HepG2 (cell line): ENCODE measurements at regions not wholly inside any gene's neighbourhood (a gene's known extent, or its start where the extent isn't known, plus 50 kb on each side); places are given as distances from the start of the nearest gene placed in this dataset.

ENCODE experiments used
- ATAC-seq: fragments of 200-7000 bp; cut with Tn5 transposase; 3 replicates; pipeline ENCODE4 v1.9.1; 2020; ENCODE audit warnings: mild to moderate bottlenecking, moderate library complexity
- BruUV-seq: library from RNA; stranded (reverse); fragments of 400-500 nt; replicated peaks from 2 replicates; lab custom pipeline; 2021; lab: Mats Ljungman, UMichigan
- CTCF ChIA-PET: fragments of 300-600 bp; formaldehyde crosslinking; extraction: SDS; loops from one replicate; lab custom pipeline; 2021; ENCODE audit warnings: low total read pairs, inconsistent platforms, low intra/inter-chr PET ratio; lab: Yijun Ruan, JAX
- POLR2A ChIA-PET: fragments of 350-600 bp; sonication (Branson Sonifier 250); formaldehyde crosslinking; loops from one replicate; lab custom pipeline; 2020; ENCODE audit warnings: antibody characterized with exemption, inconsistent platforms; lab: Yijun Ruan, JAX
- DNase-seq: peaks from one replicate; pipeline ENCODE4 v3.0.0-alpha.2; 2015; ENCODE audit warnings: low spot score
- FAIRE-seq: peaks from 3 replicates; lab custom pipeline; 2011; peaks lifted over from hg19 to GRCh38; lab: Jason Lieb, UNC
- H2AFZ ChIP-seq: one replicate; pipeline ENCODE4 v1.6.1; 2011; ENCODE audit warnings: low read length, inconsistent platforms
- H3K27ac ChIP-seq: fragments of 300-600 bp; 3 replicates; pipeline ENCODE4 v1.8.0; 2011; ENCODE audit warnings: mixed run types, mild to moderate bottlenecking, mixed read lengths, low read length, inconsistent platforms; ENCODE audit not compliant: insufficient read depth; ENCODE audit errors: extremely low read length
- H3K27me3 ChIP-seq, 2 experiments: fragments of 200-600 bp in 1 of 2; 2 replicates in 1 of 2; 3 replicates in 1 of 2; pipeline versions ENCODE4 v1.6.0 to v1.8.0; 2011; ENCODE audit warnings: low read length in 2 of 2, mild to moderate bottlenecking in 2 of 2, moderate library complexity in 2 of 2, inconsistent platforms in 1 of 2; ENCODE audit not compliant: insufficient read depth in 2 of 2, control insufficient read depth in 1 of 2
- H3K36me3 ChIP-seq, 2 experiments: fragments of 200-600 bp in 1 of 2; replicated peaks in 1 of 2; 2 replicates in 1 of 2; 3 replicates in 1 of 2; pipeline versions ENCODE4 v1.5.1 to v1.8.0; 2011; ENCODE audit warnings: low read length in 2 of 2, inconsistent platforms in 1 of 2; ENCODE audit not compliant: insufficient read depth in 2 of 2, control insufficient read depth in 1 of 2
- H3K4me1 ChIP-seq: 2 replicates; pipeline ENCODE4 v1.5.1; 2012; ENCODE audit warnings: low read length, inconsistent platforms; ENCODE audit not compliant: insufficient read depth
- H3K4me2 ChIP-seq: 2 replicates; pipeline ENCODE4 v1.6.0; 2011; ENCODE audit warnings: low read depth, low read length, inconsistent platforms
- H3K4me3 ChIP-seq, 3 experiments: fragments of 200-600 bp in 1 of 3; sonication (generic), shearing (Covaris generic) in 1 of 3; replicated peaks in 1 of 3; 2 replicates each; pipeline ENCODE4 v1.5.1; 2011 to 2016; ENCODE audit warnings: low read length in 3 of 3, inconsistent platforms in 2 of 3, low read depth in 2 of 3, mild to moderate bottlenecking in 2 of 3, control low read depth in 1 of 3, mixed read lengths in 1 of 3; ENCODE audit not compliant: insufficient read depth in 1 of 3
- H3K79me2 ChIP-seq: one replicate; pipeline ENCODE4 v1.6.1; 2011; ENCODE audit warnings: low read length, inconsistent platforms; ENCODE audit not compliant: insufficient read depth
- H3K9ac ChIP-seq: 2 replicates; pipeline ENCODE4 v1.6.0; 2011; ENCODE audit warnings: mild to moderate bottlenecking, low read depth, low read length, inconsistent platforms; ENCODE audit not compliant: insufficient read depth
- H3K9me3 ChIP-seq: 2 replicates; pipeline ENCODE4 v1.5.1; 2012; ENCODE audit warnings: mild to moderate bottlenecking, low read length
- H4K20me1 ChIP-seq: 2 replicates; pipeline ENCODE4 v1.6.0; 2011; ENCODE audit warnings: inconsistent platforms, mild to moderate bottlenecking, low read length, moderate library complexity; ENCODE audit not compliant: insufficient read depth
- ETV6 ChIP-seq: sonication (generic); formaldehyde crosslinking; conservative IDR thresholded peaks from 2 replicates; pipeline ENCODE4 v1.4.0; 2020; ENCODE audit warnings: missing genetic modification reagents
- FOXP4 ChIP-seq: sonication (generic); formaldehyde crosslinking; IDR thresholded peaks from 2 replicates; pipeline ENCODE4 v1.4.0; 2020; ENCODE audit warnings: missing genetic modification reagents
- MEIS1 ChIP-seq: sonication (generic); formaldehyde crosslinking; IDR thresholded peaks from 2 replicates; pipeline ENCODE4 v1.9.0; 2021; ENCODE audit warnings: mild to moderate bottlenecking, missing genetic modification reagents, moderate library complexity, borderline replicate concordance
- MXD3 ChIP-seq: IDR thresholded peaks from 2 replicates; pipeline ENCODE4 v1.6.1; 2016; ENCODE audit warnings: mild to moderate bottlenecking, missing biosample characterization, missing genetic modification reagents
- PHF20 ChIP-seq: sonication (generic); formaldehyde crosslinking; IDR thresholded peaks from 2 replicates; pipeline ENCODE4 v1.5.0; 2020; ENCODE audit warnings: mild to moderate bottlenecking, missing genetic modification reagents
- SKIL ChIP-seq: sonication (generic); formaldehyde crosslinking; IDR thresholded peaks from 2 replicates; pipeline ENCODE4 v1.8.0; 2022; ENCODE audit warnings: missing genetic modification reagents, mild to moderate bottlenecking, moderate library complexity, borderline replicate concordance
- XRCC5 ChIP-seq: fragments of 200-400 bp; formaldehyde crosslinking; optimal IDR thresholded peaks from 2 replicates; pipeline ENCODE3; 2017; ENCODE audit warnings: mild to moderate bottlenecking, low read length
- ZBTB14 ChIP-seq: sonication (generic); formaldehyde crosslinking; IDR thresholded peaks from 2 replicates; pipeline ENCODE4 v1.4.0; 2020; ENCODE audit warnings: missing genetic modification reagents
- ZNF431 ChIP-seq: sonication (generic); formaldehyde crosslinking; IDR thresholded peaks from 2 replicates; pipeline ENCODE4 v1.9.0; 2022; ENCODE audit warnings: missing genetic modification reagents, low read depth, mild to moderate bottlenecking, borderline replicate concordance
- ZNF687 ChIP-seq: sonication (generic); formaldehyde crosslinking; IDR thresholded peaks from 2 replicates; pipeline ENCODE4 v1.5.1; 2020; ENCODE audit warnings: mild to moderate bottlenecking, missing genetic modification reagents, moderate library complexity
- WGBS: methylation state at CpG from one replicate; pipeline ENCODE4 v1.1.6; 2017; ENCODE audit warnings: low lambda C conversion rate; 5-methylcytosine and 5-hydroxymethylcytosine counted together
- in situ Hi-C: cut with HindIII; loops from 2 replicates; pipeline ENCODE4 v1.10.0; 2017; ENCODE audit warnings: low pct_unique_long_range_greater_than_20kb; ENCODE audit not compliant: extremely low pct_ligation_motif_present
- intact Hi-C: fragments of 100-400 bp; cut with micrococcal nuclease; formaldehyde crosslinking; loops from one replicate; pipeline ENCODE4 v1.10.0; 2022; ENCODE audit not compliant: unreplicated experiment

GRCh38 chr3:117774130-117774529, 1064.6 kb downstream of the TUSC7 start (continued):
- TF ChIP-seq SKIL (CRISPR knock-in tag) = no peak

GRCh38 chr3:117786349-117786748, 1076.8 kb downstream of the TUSC7 start:
- H4K20me1 ChIP-seq = no peaks in the 10 kb centered on the region
- no peak overlapping the region for H3K9ac ChIP-seq
- ChIA-PET CTCF (no interaction called here), POLR2A (no interaction called here)
- intact Hi-C loops = no loop called here
- H3K4me3 ChIP-seq = no peak overlapping the region
- no peaks in the 10 kb centered on the region for H3K79me2 ChIP-seq
- no peaks in the 10 kb centered on the region for H3K36me3 ChIP-seq
- ATAC-seq = no peak
- no TSS peak for BruUV-seq
- 20% methylated on average over 2 of the region's 2 CpGs for WGBS
- in situ Hi-C loops = no loop called here
- H3K9me3 ChIP-seq = no peaks in the 10 kb centered on the region
- H3K4me2 ChIP-seq = no peak overlapping the region
- no peak for FAIRE-seq
- no peaks in the 10 kb centered on the region for H3K27me3 ChIP-seq
- H2AFZ ChIP-seq = no peak overlapping the region
- no peak overlapping the region for H3K27ac ChIP-seq
- DNase-seq = no peak
- no peaks in the 10 kb centered on the region for H3K4me1 ChIP-seq
- no peak for TF ChIP-seq XRCC5
- no peak for TF ChIP-seq ETV6
- no peak for TF ChIP-seq ZNF431 (CRISPR knock-in tag)
- TF ChIP-seq ZNF687 (CRISPR knock-in tag) = no peak
- TF ChIP-seq FOXP4 = no peak
- no peak for TF ChIP-seq ZBTB14 (CRISPR knock-in tag)
- no peak for TF ChIP-seq MXD3 (CRISPR knock-in tag)
- TF ChIP-seq MEIS1 (CRISPR knock-in tag) = no peak
- TF ChIP-seq PHF20 = no peak
